DND-41 (cell line): ENCODE measurements at regions not wholly inside any gene's neighbourhood (a gene's known extent, or its start where the extent isn't known, plus 50 kb on each side); places are given as distances from the start of the nearest gene placed in this dataset.

Experiments used
- ATAC-seq: fragments of 200-7000 bp; cut with Tn5 transposase; 3 replicates; pipeline ENCODE4 v1.9.1; 2021; ENCODE audit warnings: low read depth; ENCODE audit not compliant: insufficient read depth
- DNase-seq: peaks from one replicate; pipeline ENCODE4 v3.0.0-alpha.2; 2020
- H2AFZ ChIP-seq: 2 replicates; pipeline ENCODE4 v1.6.0; 2012; ENCODE audit warnings: low read depth, low read length
- H3K27ac ChIP-seq: 2 replicates; pipeline ENCODE4 v1.5.1; 2012; ENCODE audit warnings: low read length, inconsistent platforms
- H3K27me3 ChIP-seq: fragments of 200-600 bp; sonication (generic); 2 replicates; pipeline ENCODE4 v1.6.0; 2012; ENCODE audit warnings: low read length, mild to moderate bottlenecking, inconsistent platforms; ENCODE audit not compliant: insufficient read depth, poor library complexity
- H3K36me3 ChIP-seq: 2 replicates; pipeline ENCODE4 v1.5.1; 2012; ENCODE audit warnings: low read length, inconsistent platforms; ENCODE audit not compliant: insufficient read depth
- H3K4me1 ChIP-seq: 2 replicates; pipeline ENCODE4 v1.5.1; 2012; ENCODE audit warnings: mild to moderate bottlenecking, low read length; ENCODE audit not compliant: insufficient read depth
- H3K4me2 ChIP-seq: 2 replicates; pipeline ENCODE4 v1.6.0; 2012; ENCODE audit warnings: mild to moderate bottlenecking, moderate library complexity, low read length, inconsistent platforms; ENCODE audit not compliant: insufficient read depth
- H3K4me3 ChIP-seq, 2 experiments: fragments of 200-600 bp in 1 of 2; shearing (Covaris generic) in 1 of 2; 2 replicates each; pipeline ENCODE4 v1.5.1; 2012 to 2016; ENCODE audit warnings: inconsistent platforms in 2 of 2, low read length in 2 of 2, mild to moderate bottlenecking in 2 of 2, low read depth in 1 of 2, moderate library complexity in 1 of 2
- H3K79me2 ChIP-seq: 2 replicates; pipeline ENCODE4 v1.6.0; 2012; ENCODE audit warnings: low read length, inconsistent platforms; ENCODE audit not compliant: insufficient read depth
- H3K9ac ChIP-seq: 2 replicates; pipeline ENCODE4 v1.6.0; 2012; ENCODE audit warnings: low read depth, mild to moderate bottlenecking, inconsistent platforms, low read length, moderate library complexity
- H3K9me3 ChIP-seq: 2 replicates; pipeline ENCODE4 v1.5.1; 2012; ENCODE audit warnings: low read length, moderate library complexity, mild to moderate bottlenecking, inconsistent platforms; ENCODE audit not compliant: insufficient read depth, severe bottlenecking
- H4K20me1 ChIP-seq: 2 replicates; pipeline ENCODE4 v1.6.0; 2012; ENCODE audit warnings: low read length; ENCODE audit not compliant: insufficient read depth
- CTCF ChIP-seq: IDR thresholded peaks from 2 replicates; pipeline ENCODE4 v1.5.1; 2012; ENCODE audit warnings: borderline replicate concordance, low read length, moderate library complexity, mild to moderate bottlenecking; ENCODE audit not compliant: poor library complexity, severe bottlenecking; ENCODE audit errors: extremely low read depth
- EZH2 ChIP-seq: IDR thresholded peaks from 3 replicates; pipeline ENCODE4 v1.6.1; 2012; ENCODE audit warnings: borderline replicate concordance, low read depth, mild to moderate bottlenecking, moderate library complexity, low read length, inconsistent platforms; ENCODE audit not compliant: severe bottlenecking

- Histone ChIP-seq H3K4me2 (no peak overlapping the region), H3K4me1 (no peaks in the 10 kb centered on the region), H3K79me2 (no peaks in the 10 kb centered on the region), H3K9me3 (no peaks in the 10 kb centered on the region), H3K9ac (no peak overlapping the region), H3K36me3 (no peaks in the 10 kb centered on the region), H2AFZ (no peak overlapping the region), H4K20me1 (no peaks in the 10 kb centered on the region), H3K4me3 (no peak overlapping the region), H3K27ac (no peak overlapping the region), H3K27me3 (no peaks in the 10 kb centered on the region)
- no peak for TF ChIP-seq EZH2
- TF ChIP-seq CTCF = no peak
- DNase-seq = no peak
- no peak for ATAC-seq
These were observed 305.8 kb downstream of the ARPP21 start for GRCh38 chr3:35944926-35945710.

- no peak for DNase-seq
- H4K20me1 ChIP-seq = no peaks in the 10 kb centered on the region
- no peak overlapping the region for H2AFZ ChIP-seq
- H3K4me3 ChIP-seq = no peak overlapping the region
- no peaks in the 10 kb centered on the region for H3K9me3 ChIP-seq
- no peak overlapping the region for H3K27ac ChIP-seq
- H3K36me3 ChIP-seq = no peaks in the 10 kb centered on the region
- TF ChIP-seq CTCF (peak; percentile 67), EZH2 (no peak)
- no peak overlapping the region for H3K9ac ChIP-seq
- H3K4me2 ChIP-seq = no peak overlapping the region
- ATAC-seq = peak; percentile 66; the same call in 2 of the 3 replicates
- H3K4me1 ChIP-seq = no peaks in the 10 kb centered on the region
- no peaks in the 10 kb centered on the region for H3K79me2 ChIP-seq
- H3K27me3 ChIP-seq = no peaks in the 10 kb centered on the region
These were observed 307.0 kb downstream of the ARPP21 start for GRCh38 chr3:35946121-35946853.

- Histone ChIP-seq H2AFZ (no peak overlapping the region), H3K4me2 (no peak overlapping the region), H3K4me3 (no peak overlapping the region), H3K9me3 (no peaks in the 10 kb centered on the region), H3K36me3 (no peaks in the 10 kb centered on the region), H3K27me3 (no peaks in the 10 kb centered on the region), H3K27ac (no peak overlapping the region), H4K20me1 (no peaks in the 10 kb centered on the region), H3K4me1 (no peaks in the 10 kb centered on the region), H3K9ac (no peak overlapping the region), H3K79me2 (no peaks in the 10 kb centered on the region)
- TF ChIP-seq EZH2 = no peak
- no peak for TF ChIP-seq CTCF
- DNase-seq (no peak), ATAC-seq (no peak)
These were observed 307.7 kb downstream of the ARPP21 start for GRCh38 chr3:35946854-35947515.
